Inflammatory macrophage treated with lipopolysaccharide for 4 hours (primary cell): ENCODE measurements at regions not wholly inside any gene's neighbourhood (a gene's known extent, or its start where the extent isn't known, plus 50 kb on each side); places are given as distances from the start of the nearest gene placed in this dataset.
"Not testable (repeated sequence)": the region's sequence is repeated elsewhere in the genome, so short reads cannot be mapped to it uniquely, and the experiment has no call there.

Experiments
- DNase-seq: peaks from one replicate; pipeline ENCODE4 v3.0.0-alpha.2; 2020

GRCh38 chr7:65519751-65520150 is 146.1 kb downstream of the ZNF92 start:
- DNase-seq: not testable (repeated sequence)

- not testable (repeated sequence) for DNase-seq
These were observed 172.0 kb downstream of the ZNF92 start for GRCh38 chr7:65545465-65546161.

GRCh38 chr7:65549589-65550443 is 176.2 kb downstream of the ZNF92 start:
- not testable (repeated sequence) for DNase-seq

- not testable (repeated sequence) for DNase-seq
These were observed 176.8 kb downstream of the ZNF92 start for GRCh38 chr7:65550444-65550809.

- not testable (repeated sequence) for DNase-seq
These were observed 177.4 kb downstream of the ZNF92 start for GRCh38 chr7:65551042-65551441.

- not testable (repeated sequence) for DNase-seq
These were observed 181.2 kb downstream of the ZNF92 start for GRCh38 chr7:65554553-65555476.

- not testable (repeated sequence) for DNase-seq
These were observed 184.9 kb downstream of the ZNF92 start for GRCh38 chr7:65558584-65558983.

GRCh38 chr7:65561786-65562372 is 188.2 kb downstream of the ZNF92 start:
- not testable (repeated sequence) for DNase-seq

- not testable (repeated sequence) for DNase-seq
These were observed 188.9 kb downstream of the ZNF92 start for GRCh38 chr7:65562522-65562921.

GRCh38 chr7:65563333-65563732 is 189.7 kb downstream of the ZNF92 start:
- not testable (repeated sequence) for DNase-seq

- not testable (repeated sequence) for DNase-seq
These were observed 194.6 kb downstream of the ZNF92 start for GRCh38 chr7:65568226-65568625.

GRCh38 chr7:65570990-65571389 is 197.3 kb downstream of the ZNF92 start:
- DNase-seq: not testable (repeated sequence)

- DNase-seq: not testable (repeated sequence)
These were observed 198.9 kb downstream of the ZNF92 start for GRCh38 chr7:65572581-65572980.

- DNase-seq: not testable (repeated sequence)
These were observed 202.7 kb downstream of the ZNF92 start for GRCh38 chr7:65576370-65576769.

GRCh38 chr7:65582518-65583119 is 209.0 kb downstream of the ZNF92 start:
- DNase-seq: not testable (repeated sequence)

GRCh38 chr7:65602495-65602894 is 228.8 kb downstream of the ZNF92 start:
- not testable (repeated sequence) for DNase-seq

GRCh38 chr7:65609131-65609530 is 235.5 kb downstream of the ZNF92 start:
- DNase-seq: no peak

- DNase-seq: not testable (repeated sequence)
These were observed 240.1 kb downstream of the ZNF92 start for GRCh38 chr7:65613644-65614289.

GRCh38 chr7:65616111-65616510 is 242.5 kb downstream of the ZNF92 start:
- DNase-seq: not testable (repeated sequence)

GRCh38 chr7:65620216-65620615 is 246.6 kb downstream of the ZNF92 start:
- not testable (repeated sequence) for DNase-seq

- peak; percentile 1 for DNase-seq
These were observed 248.0 kb downstream of the ZNF92 start for GRCh38 chr7:65621580-65622201.
